HG03095 (cell line): ENCODE measurements at regions not wholly inside any gene's neighbourhood (a gene's known extent, or its start where the extent isn't known, plus 50 kb on each side); places are given as distances from the start of the nearest gene placed in this dataset.
"Not testable (repeated sequence)": the region's sequence is repeated elsewhere in the genome, so short reads cannot be mapped to it uniquely, and the experiment has no call there.

Source experiments
- ATAC-seq: cut with Tn5 transposase; IDR thresholded peaks from one replicate; pipeline ENCODE4 v1.9.1; 2021; ENCODE audit warnings: moderate library complexity; ENCODE audit not compliant: unreplicated experiment

DNA sequence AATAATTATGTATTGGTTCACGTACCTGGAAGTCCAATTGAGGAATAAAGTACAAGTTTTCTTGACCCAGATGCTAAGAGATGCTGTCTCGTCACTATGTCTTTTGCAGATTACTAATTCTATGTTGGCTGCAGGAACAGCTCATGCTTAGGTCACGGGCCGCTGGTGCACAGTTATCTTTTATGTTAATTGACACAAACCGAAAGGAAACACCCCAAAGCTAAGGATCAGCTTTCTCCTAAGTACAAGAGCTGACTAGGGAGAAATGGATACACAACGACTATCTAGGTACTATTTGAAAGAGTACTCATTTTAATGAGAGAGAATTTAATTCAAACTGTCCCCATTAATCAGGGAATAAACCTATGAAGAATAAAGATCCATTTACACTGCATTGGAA, 217.7 kb upstream of the SLC35G4 start:
- no peak for ATAC-seq

- ATAC-seq, result no peak
Observed at GRCh38 chr18:11388755-11389680, 220.4 kb upstream of the SLC35G4 start.

DNA sequence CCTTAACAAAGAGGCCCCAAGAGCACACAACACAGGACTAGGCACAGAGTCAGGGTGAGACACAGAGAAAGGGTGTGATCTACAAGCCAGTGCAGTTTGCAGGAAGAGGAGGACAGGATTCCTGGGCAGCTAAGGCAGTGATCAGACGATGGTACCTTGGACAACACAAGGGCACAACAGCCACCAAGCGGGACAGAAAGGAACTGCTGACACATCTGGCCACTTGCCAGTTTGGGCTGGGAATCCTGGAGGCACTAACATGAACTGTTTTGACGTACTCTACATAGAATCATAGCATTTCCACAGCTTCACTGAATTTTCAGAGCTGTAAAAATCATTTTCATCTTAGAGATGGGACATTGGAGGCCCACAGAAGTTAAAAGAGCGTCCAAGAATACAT, 221.5 kb upstream of the SLC35G4 start:
- ATAC-seq, result no peak

GRCh38 chr18:11383381-11383780, 226.0 kb upstream of the SLC35G4 start:
- no peak for ATAC-seq

DNA sequence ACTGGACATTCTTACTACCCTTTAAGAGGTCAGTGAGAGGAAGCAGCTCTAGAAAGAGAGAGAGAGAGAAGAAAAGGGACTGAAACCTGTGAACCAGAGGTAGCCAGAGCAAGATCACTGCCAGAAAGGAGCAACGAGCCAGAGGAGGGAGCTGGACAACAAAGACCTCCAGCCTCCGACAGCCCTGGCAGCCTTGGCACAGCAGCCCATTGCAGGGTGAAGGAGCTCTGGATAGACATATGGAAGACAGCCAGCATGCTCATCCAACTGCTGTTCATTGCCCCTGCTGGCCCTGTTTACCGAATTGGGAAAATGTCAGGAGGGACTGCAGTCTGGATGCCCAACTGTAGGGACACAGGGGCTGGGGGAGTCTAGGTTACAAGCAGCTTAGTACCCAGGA, 228.4 kb upstream of the SLC35G4 start:
- ATAC-seq, result no peak

DNA sequence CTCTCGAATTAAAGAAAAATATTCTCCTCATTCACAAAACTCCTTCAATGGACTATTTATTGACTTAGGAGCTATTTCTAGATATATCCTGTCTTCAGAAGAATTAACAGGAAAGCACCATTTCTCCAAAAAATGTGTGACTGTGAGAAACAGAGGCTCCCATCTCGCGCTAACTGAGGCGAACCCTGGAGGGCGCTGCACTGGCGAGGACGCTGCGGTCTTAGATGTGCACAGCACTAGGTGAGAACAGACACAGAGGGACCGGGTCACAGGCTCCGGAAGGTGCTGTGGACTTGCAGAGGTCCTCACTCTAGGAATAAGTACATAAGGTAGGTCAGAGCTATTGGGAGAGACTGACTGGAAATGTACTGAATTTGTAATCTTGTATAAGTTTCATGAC, 229.7 kb upstream of the SLC35G4 start:
- ATAC-seq, result no peak

GRCh38 chr18:11377766-11378540, 228.6 kb upstream of the PIEZO2 start:
- no peak for ATAC-seq

DNA sequence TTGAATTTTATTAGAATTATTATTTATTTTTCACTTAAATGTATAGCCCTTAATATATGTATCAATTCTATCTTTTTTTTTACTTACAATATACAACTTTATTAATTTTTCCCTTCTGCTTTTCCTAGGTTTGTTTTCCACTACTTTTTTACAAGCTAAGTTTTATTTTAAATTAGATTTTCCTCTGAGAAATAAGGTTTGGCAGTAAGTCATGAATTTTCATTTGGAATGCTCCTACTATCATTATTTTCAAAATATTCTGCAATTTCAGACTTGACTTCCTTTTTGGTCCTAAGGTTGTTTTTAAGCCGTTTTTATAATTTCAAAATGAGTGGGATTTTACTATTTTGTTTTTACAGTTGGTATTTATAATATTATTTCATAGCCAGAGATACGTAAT, 222.8 kb upstream of the PIEZO2 start:
- no peak for ATAC-seq

DNA sequence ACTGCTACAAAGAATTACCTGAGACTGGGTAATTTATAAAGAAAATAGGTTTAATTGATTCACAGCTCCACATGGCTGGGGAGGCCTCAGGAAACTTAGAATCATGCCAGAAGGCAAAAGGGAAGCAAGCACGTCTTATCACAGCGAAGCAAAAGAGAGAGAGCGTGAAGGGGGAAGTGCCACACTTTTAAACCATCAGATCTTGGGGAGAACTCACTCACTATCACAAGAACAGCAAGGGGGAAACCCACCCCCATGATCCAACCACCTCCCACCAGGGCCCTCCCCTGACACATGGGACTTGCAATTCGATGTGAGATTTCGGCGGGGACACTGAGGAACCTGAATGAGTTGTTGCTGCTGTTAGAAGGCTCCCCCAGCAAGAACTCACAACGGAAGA, 220.2 kb upstream of the PIEZO2 start:
- ATAC-seq, result no peak

DNA sequence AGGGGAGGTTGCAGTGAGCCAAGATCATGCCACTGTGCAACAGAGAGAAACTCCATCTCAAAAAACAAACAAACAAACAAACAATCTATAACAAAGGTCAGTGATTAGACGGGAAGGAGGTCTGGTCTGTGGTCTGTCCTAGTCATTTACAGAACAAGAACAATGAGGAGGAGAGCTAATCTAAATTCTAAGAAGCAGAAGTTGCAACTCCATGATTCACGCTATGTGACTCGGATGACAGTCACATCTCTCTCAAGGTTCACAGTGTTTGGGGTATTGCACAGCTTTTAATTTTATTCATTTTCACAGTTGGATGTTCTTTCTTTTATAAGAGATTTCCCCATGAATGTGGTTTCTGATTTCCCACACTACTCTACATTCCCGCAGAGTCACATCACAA, 218.7 kb upstream of the PIEZO2 start:
- ATAC-seq, result no peak

DNA sequence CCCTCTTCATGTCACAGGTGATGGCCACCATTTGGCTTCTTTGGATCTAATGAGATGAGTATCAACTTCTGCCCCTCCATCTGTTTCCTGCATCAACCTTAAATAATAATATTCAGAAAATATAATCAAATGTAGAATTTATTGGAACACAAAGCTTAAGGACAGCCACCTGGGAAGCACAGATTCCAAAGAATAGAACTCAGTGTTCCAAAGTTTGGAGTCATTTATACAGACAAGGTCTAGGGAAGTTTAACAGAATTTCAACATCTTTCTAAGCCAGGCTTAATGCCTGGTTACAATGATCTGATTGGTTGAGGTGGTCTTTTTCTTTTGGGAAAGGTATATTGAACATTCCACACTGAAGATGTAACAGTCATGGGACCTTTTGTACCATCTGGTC, 218.0 kb upstream of the PIEZO2 start:
- ATAC-seq, result no peak

DNA sequence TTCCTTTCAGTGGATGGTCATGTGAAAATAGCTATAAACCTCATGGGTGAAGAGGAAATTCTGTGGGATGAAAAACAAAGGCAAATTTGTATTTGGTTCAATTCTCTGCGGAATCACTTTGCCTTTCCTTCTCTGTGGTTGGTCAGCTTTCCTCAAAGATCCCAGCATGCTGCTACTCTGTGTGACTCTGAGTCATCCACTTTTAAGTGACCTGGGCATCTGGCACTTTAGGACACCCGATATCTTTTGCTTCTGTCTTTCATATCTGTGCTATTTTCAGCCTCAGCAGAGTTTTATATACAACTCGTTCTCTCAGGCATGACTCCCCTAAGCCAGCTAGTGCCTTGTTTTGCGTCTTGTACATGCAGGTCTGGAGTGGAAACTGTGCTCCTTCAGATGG, 217.0 kb upstream of the PIEZO2 start:
- no peak for ATAC-seq

DNA sequence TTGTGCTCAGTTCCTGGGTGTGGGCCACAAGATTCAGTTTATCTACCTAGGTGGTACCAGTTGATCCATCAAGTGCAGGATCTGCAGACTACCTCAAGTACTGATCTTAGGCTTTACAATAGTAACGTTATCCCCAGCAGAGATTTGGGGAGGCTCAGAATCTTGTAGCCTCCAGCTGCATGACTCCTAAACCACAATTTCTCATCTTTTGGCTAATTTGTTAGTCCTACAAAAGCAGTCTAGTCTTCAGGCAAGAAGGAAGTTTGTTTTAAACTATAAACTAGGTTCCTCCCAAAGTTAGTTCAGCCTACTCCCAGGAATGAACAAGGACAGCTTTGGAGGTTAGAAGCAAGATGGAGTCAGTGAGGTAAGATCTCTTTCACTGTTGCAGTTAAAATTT, 213.5 kb upstream of the PIEZO2 start:
- ATAC-seq, result no peak

GRCh38 chr18:11361862-11362261, 212.5 kb upstream of the PIEZO2 start:
- ATAC-seq, result not testable (repeated sequence)

- ATAC-seq, result no peak
Observed at GRCh38 chr18:11357678-11358077, 208.3 kb upstream of the PIEZO2 start.

DNA sequence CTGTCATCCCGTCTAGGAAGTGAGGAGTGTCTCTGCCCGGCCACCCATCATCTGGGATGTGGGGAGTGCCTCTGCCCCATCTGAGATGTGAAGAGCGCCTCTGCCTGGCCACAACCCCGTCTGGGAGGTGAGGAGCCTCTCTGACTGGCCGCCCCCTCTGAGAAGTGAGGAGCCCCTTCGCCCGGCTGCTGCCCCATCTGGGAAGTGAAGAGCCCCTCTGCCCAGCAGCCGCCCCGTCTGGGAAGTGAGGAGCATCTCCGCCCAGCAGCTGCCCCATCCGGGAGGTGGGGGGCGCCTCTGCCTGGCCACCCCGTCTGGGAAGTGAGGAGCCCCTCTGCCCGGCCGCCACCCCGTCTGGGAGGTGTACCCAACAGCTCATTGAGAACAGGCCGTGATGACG, 195.2 kb upstream of the PIEZO2 start:
- ATAC-seq, result not testable (repeated sequence)

- ATAC-seq, result no peak
Observed at GRCh38 chr18:11343096-11343495, 193.7 kb upstream of the PIEZO2 start.

GRCh38 chr18:11342115-11342514, 192.7 kb upstream of the PIEZO2 start:
- not testable (repeated sequence) for ATAC-seq

DNA sequence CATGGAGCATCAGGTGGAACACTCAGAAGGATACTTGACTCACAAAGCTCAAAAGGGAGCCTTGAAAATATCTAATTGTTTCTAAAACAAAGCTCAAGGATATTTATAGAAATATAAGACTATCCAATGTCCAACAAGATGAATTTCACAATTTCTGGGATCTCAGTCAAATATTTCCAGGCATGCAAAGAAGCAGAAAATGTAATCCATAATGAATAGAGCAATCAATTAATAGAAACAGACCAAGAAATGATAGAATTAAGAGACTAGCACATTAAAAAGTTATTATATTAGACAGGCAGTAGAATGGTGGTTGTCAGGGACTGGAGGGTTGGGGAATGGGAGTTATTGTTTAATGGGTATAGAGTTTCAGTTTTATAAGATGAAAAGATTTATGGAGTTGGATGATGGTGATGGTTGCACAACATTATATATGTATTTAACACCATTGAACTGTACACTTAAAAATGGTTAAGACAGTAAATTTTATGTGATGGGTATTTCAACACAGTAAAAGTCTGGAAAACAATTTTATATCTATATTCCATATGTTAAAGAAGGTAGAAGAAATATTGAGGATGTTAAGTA, 189.9 kb upstream of the PIEZO2 start:
- ATAC-seq, result no peak

- no peak for ATAC-seq
Observed at GRCh38 chr18:11336241-11336640, 186.9 kb upstream of the PIEZO2 start.

GRCh38 chr18:11327391-11328009, 178.1 kb upstream of the PIEZO2 start:
- no peak for ATAC-seq
